PC-9 (cell line): ENCODE measurements at regions not wholly inside any gene's neighbourhood (a gene's known extent, or its start where the extent isn't known, plus 50 kb on each side); places are given as distances from the start of the nearest gene placed in this dataset.

Experiments used
- BruUV-seq: library from RNA; stranded (reverse); fragments of 400-500 nt; replicated peaks from 2 replicates; lab custom pipeline; 2021; lab: Mats Ljungman, UMichigan
- CTCF ChIA-PET: fragments of 300-600 bp; sonication (Branson Sonifier 250); formaldehyde crosslinking; loops from one replicate; lab custom pipeline; 2022; ENCODE audit warnings: antibody characterized with exemption; lab: Charles Lee
- POLR2A ChIA-PET: fragments of 300-600 bp; sonication (Branson Sonifier 250); formaldehyde crosslinking; loops from one replicate; lab custom pipeline; 2022; ENCODE audit warnings: antibody characterized with exemption; ENCODE audit not compliant: unreplicated experiment; lab: Charles Lee
- DNase-seq, 2 experiments: peaks; one replicate each; pipeline versions ENCODE4 v3.0.0 to v3.0.0-alpha.2; 2015 to 2022; ENCODE audit warnings: mixed read lengths in 1 of 2
- H2AFZ ChIP-seq: fragments of 200-600 bp; sonication (generic); 2 replicates; pipeline ENCODE4 v1.8.1; 2017; ENCODE audit warnings: antibody characterized with exemption
- H3F3A ChIP-seq: fragments of 200-600 bp; sonication (generic); 2 replicates; pipeline ENCODE4 v1.8.1; 2017; ENCODE audit warnings: antibody characterized with exemption, mild to moderate bottlenecking, low read depth; ENCODE audit not compliant: insufficient read depth
- H3K27ac ChIP-seq: fragments of 200-600 bp; sonication (generic); 2 replicates; pipeline ENCODE4 v1.6.1; 2016; ENCODE audit warnings: mixed run types
- H3K27me3 ChIP-seq: fragments of 200-600 bp; sonication (generic); 2 replicates; pipeline ENCODE4 v1.6.1; 2016; ENCODE audit warnings: low read depth, mixed run types; ENCODE audit not compliant: insufficient read depth
- H3K36me3 ChIP-seq: fragments of 200-600 bp; sonication (generic); 2 replicates; pipeline ENCODE4 v1.6.1; 2016; ENCODE audit warnings: low read depth, mixed run types
- H3K4me1 ChIP-seq: fragments of 200-600 bp; sonication (generic); replicated peaks from 2 replicates; pipeline ENCODE4 v1.6.1; 2016; ENCODE audit warnings: mixed run types; ENCODE audit not compliant: insufficient read depth
- H3K4me2 ChIP-seq: fragments of 200-600 bp; sonication (generic); 2 replicates; pipeline ENCODE4 v1.6.1; 2017; ENCODE audit warnings: mixed run types
- H3K4me3 ChIP-seq: fragments of 200-600 bp; sonication (generic); 2 replicates; pipeline ENCODE4 v1.6.1; 2016; ENCODE audit warnings: mixed run types
- H3K79me2 ChIP-seq: fragments of 200-600 bp; sonication (generic); 2 replicates; pipeline ENCODE4 v1.6.1; 2017; ENCODE audit warnings: low read depth, mixed run types
- H3K9me2 ChIP-seq: fragments of 200-600 bp; sonication (generic); 2 replicates; pipeline ENCODE4 v1.8.1; 2017; ENCODE audit warnings: mild to moderate bottlenecking; ENCODE audit not compliant: insufficient read depth
- H3K9me3 ChIP-seq: fragments of 200-600 bp; sonication (generic); 2 replicates; pipeline ENCODE4 v1.8.1; 2016; ENCODE audit warnings: low read depth; ENCODE audit not compliant: insufficient read depth
- H4K20me1 ChIP-seq: fragments of 200-600 bp; sonication (generic); 2 replicates; pipeline ENCODE4 v1.8.1; 2017; ENCODE audit not compliant: insufficient read depth
- CTCF ChIP-seq: fragments of 200-600 bp; sonication (generic); conservative IDR thresholded peaks from 2 replicates; pipeline ENCODE4 v1.6.1; 2017; ENCODE audit warnings: mixed run types, antibody characterized with exemption, mild to moderate bottlenecking, moderate library complexity
- EZH2 ChIP-seq: fragments of 200-600 bp; sonication (generic); IDR thresholded peaks from 2 replicates; pipeline ENCODE4 v1.8.0; 2017; ENCODE audit warnings: antibody characterized with exemption, low read depth
- intact Hi-C: fragments of 100-400 bp; cut with micrococcal nuclease; formaldehyde crosslinking; loops from one replicate; pipeline ENCODE4 v1.10.0; 2022; ENCODE audit not compliant: unreplicated experiment

GRCh38 chr6:95135182-95135581 is 442.2 kb upstream of the MANEA start:
- H2AFZ ChIP-seq, result no peak overlapping the region
- TF ChIP-seq CTCF, result no peak
- no peak for TF ChIP-seq EZH2
- no peaks in the 10 kb centered on the region for H3K36me3 ChIP-seq
- H3K4me3 ChIP-seq, result no peak overlapping the region
- H4K20me1 ChIP-seq, result no peaks in the 10 kb centered on the region
- POLR2A ChIA-PET, result no interaction called here
- intact Hi-C loops, result no loop called here
- H3K4me2 ChIP-seq, result no peak overlapping the region
- no TSS peak for BruUV-seq
- H3K4me1 ChIP-seq, result no peaks in the 10 kb centered on the region
- CTCF ChIA-PET, result no interaction called here
- DNase-seq, result no peak
- H3K79me2 ChIP-seq, result no peaks in the 10 kb centered on the region
- no peaks in the 10 kb centered on the region for H3K27me3 ChIP-seq
- no peaks in the 10 kb centered on the region for H3K9me3 ChIP-seq
- H3K9me2 ChIP-seq, result no peaks in the 10 kb centered on the region
- no peaks in the 10 kb centered on the region for H3F3A ChIP-seq
- H3K27ac ChIP-seq, result no peak overlapping the region

GRCh38 chr6:95142101-95142500 is 435.2 kb upstream of the MANEA start:
- H3K79me2 ChIP-seq, result no peaks in the 10 kb centered on the region
- no peaks in the 10 kb centered on the region for H3F3A ChIP-seq
- H3K9me3 ChIP-seq, result no peaks in the 10 kb centered on the region
- intact Hi-C loops, result no loop called here
- POLR2A ChIA-PET, result no interaction called here
- no TSS peak for BruUV-seq
- H3K9me2 ChIP-seq, result no peaks in the 10 kb centered on the region
- no peak overlapping the region for H3K4me2 ChIP-seq
- H3K4me1 ChIP-seq, result no peaks in the 10 kb centered on the region
- H2AFZ ChIP-seq, result no peak overlapping the region
- no peaks in the 10 kb centered on the region for H3K36me3 ChIP-seq
- H3K4me3 ChIP-seq, result no peak overlapping the region
- no peaks in the 10 kb centered on the region for H3K27me3 ChIP-seq
- CTCF ChIA-PET, result no interaction called here
- no peaks in the 10 kb centered on the region for H4K20me1 ChIP-seq
- no peak for DNase-seq
- TF ChIP-seq CTCF (no peak), EZH2 (no peak)
- no peak overlapping the region for H3K27ac ChIP-seq

- TF ChIP-seq EZH2 (no peak), CTCF (no peak)
- Histone ChIP-seq H3K79me2 (no peaks in the 10 kb centered on the region), H3K27ac (no peak overlapping the region), H3K4me2 (no peak overlapping the region), H2AFZ (no peak overlapping the region), H4K20me1 (no peaks in the 10 kb centered on the region), H3K27me3 (no peaks in the 10 kb centered on the region), H3K4me3 (no peak overlapping the region), H3K36me3 (no peaks in the 10 kb centered on the region), H3K9me3 (no peaks in the 10 kb centered on the region), H3K4me1 (no peaks in the 10 kb centered on the region), H3F3A (no peaks in the 10 kb centered on the region), H3K9me2 (no peaks in the 10 kb centered on the region)
- ChIA-PET CTCF (interaction anchor here (1.2 kb wide), 1 partner anchor 50 kb away, joined by 3 read pairs; no protein-coding TSS in a partner anchor), POLR2A (no interaction called here)
- peak in 1 of 2 experiments; percentile 36 for DNase-seq
- BruUV-seq, result no TSS peak
- intact Hi-C loops, result no loop called here
Measured at GRCh38 chr6:95142661-95143335, 434.5 kb upstream of the MANEA start.
